ENCODE measurements at regions not wholly inside any gene's neighbourhood (a gene's known extent, or its start where the extent isn't known, plus 50 kb on each side); places are given as distances from the start of the nearest gene placed in this dataset.

- TF ChIP-seq POLR2AphosphoS5 (IDR thresholded peaks at IDR 0.05; ENCODE audit: low read depth, low read length) (no peak), REST (IDR thresholded peaks at IDR 0.05; ENCODE audit: insufficient read depth in 1 of 2, low read depth in 2 of 2, low read length in 2 of 2) (no peak), SIN3A (IDR thresholded peaks at IDR 0.05; ENCODE audit: borderline replicate concordance, insufficient read depth, low read length) (no peak), TAF1 (IDR thresholded peaks at IDR 0.05; ENCODE audit: borderline replicate concordance, insufficient read depth, low read length) (no peak)
Measured at GRCh38 chr6:113450061-113450465, 407.1 kb upstream of the MARCKS start.
